Brain microvascular endothelial cell (primary cell): ENCODE measurements at regions not wholly inside any gene's neighbourhood (a gene's known extent, or its start where the extent isn't known, plus 50 kb on each side); places are given as distances from the start of the nearest gene placed in this dataset.

Experiments
- DNase-seq: peaks from one replicate; pipeline ENCODE4 v3.0.0-alpha.2; 2020
- H3K27ac ChIP-seq: fragments of 250-450 bp; sonication (Bioruptor Pico); 2 replicates; pipeline ENCODE4 v1.5.1; 2020; ENCODE audit warnings: mild to moderate bottlenecking, moderate library complexity
- H3K27me3 ChIP-seq: fragments of 250-450 bp; sonication (Bioruptor Pico); replicated peaks from 2 replicates; pipeline ENCODE4 v1.5.1; 2020; ENCODE audit warnings: mild to moderate bottlenecking
- H3K36me3 ChIP-seq: fragments of 250-450 bp; sonication (Bioruptor Pico); replicated peaks from 2 replicates; pipeline ENCODE4 v1.5.1; 2020; ENCODE audit warnings: mild to moderate bottlenecking
- H3K4me3 ChIP-seq: 2 replicates; pipeline ENCODE4 v1.5.1; 2011; ENCODE audit warnings: low read depth, mild to moderate bottlenecking, control low read depth, low read length, moderate library complexity
- CTCF ChIP-seq: IDR thresholded peaks from 2 replicates; pipeline ENCODE4 v1.5.1; 2011; ENCODE audit warnings: low read depth, mild to moderate bottlenecking, moderate library complexity, low read length, control low read depth, inconsistent platforms; ENCODE audit errors: missing control alignments
- in situ Hi-C: cut with HindIII; loops from 2 replicates; pipeline ENCODE4 v1.10.0; 2017; ENCODE audit warnings: low sequenced_read_pairs, low pct_ligation_motif_present

GRCh38 chr9:107548298-107549142, 59.0 kb upstream of the KLF4 start:
- TF ChIP-seq CTCF = no peak
- Histone ChIP-seq H3K27me3 (no peaks in the 10 kb centered on the region), H3K36me3 (no peaks in the 10 kb centered on the region), H3K4me3 (peak overlapping the region; percentile 18), H3K27ac (peak overlapping the region; percentile 86)
- in situ Hi-C loops = no loop called here
- DNase-seq = peak; percentile 90

- H3K36me3 ChIP-seq = no peaks in the 10 kb centered on the region
- in situ Hi-C loops = no loop called here
- no peak for TF ChIP-seq CTCF
- H3K27ac ChIP-seq = peak overlapping the region; percentile 86
- H3K4me3 ChIP-seq = no peak overlapping the region
- no peak for DNase-seq
- no peaks in the 10 kb centered on the region for H3K27me3 ChIP-seq
These were observed 58.3 kb upstream of the KLF4 start for GRCh38 chr9:107547772-107548297.

GRCh38 chr9:107547303-107547702, 57.7 kb upstream of the KLF4 start:
- DNase-seq = no peak
- Histone ChIP-seq H3K27ac (no peak overlapping the region), H3K27me3 (no peaks in the 10 kb centered on the region), H3K4me3 (no peak overlapping the region), H3K36me3 (no peaks in the 10 kb centered on the region)
- in situ Hi-C loops = no loop called here
- TF ChIP-seq CTCF = no peak

GRCh38 chr9:107546859-107547258, 57.3 kb upstream of the KLF4 start:
- no peak overlapping the region for H3K4me3 ChIP-seq
- DNase-seq = no peak
- no peak for TF ChIP-seq CTCF
- no peaks in the 10 kb centered on the region for H3K36me3 ChIP-seq
- H3K27ac ChIP-seq = no peak overlapping the region
- in situ Hi-C loops = no loop called here
- no peaks in the 10 kb centered on the region for H3K27me3 ChIP-seq

- DNase-seq = no peak
These were observed 55.5 kb upstream of the KLF4 start for GRCh38 chr9:107545036-107545435.

More at GRCh38 chr9:107545036-107545435, 55.5 kb upstream of the KLF4 start:
- in situ Hi-C loops = no loop called here
- H3K27me3 ChIP-seq = no peaks in the 10 kb centered on the region
- H3K27ac ChIP-seq = no peak overlapping the region
- no peak overlapping the region for H3K4me3 ChIP-seq
- no peaks in the 10 kb centered on the region for H3K36me3 ChIP-seq
- no peak for TF ChIP-seq CTCF
